PC-3 (cell line): ENCODE measurements at regions not wholly inside any gene's neighbourhood (a gene's known extent, or its start where the extent isn't known, plus 50 kb on each side); places are given as distances from the start of the nearest gene placed in this dataset.

Source experiments
- ATAC-seq: fragments of 200-7000 bp; cut with Tn5 transposase; 2 replicates; pipeline ENCODE4 v1.9.1; 2020; ENCODE audit warnings: mild to moderate bottlenecking, moderate library complexity
- BruUV-seq: library from RNA; stranded (reverse); fragments of 400-500 nt; replicated peaks from 2 replicates; lab custom pipeline; 2021; lab: Mats Ljungman, UMichigan
- CTCF ChIA-PET: fragments of 300-600 bp; sonication (Branson Sonifier 250); formaldehyde crosslinking; loops from one replicate; lab custom pipeline; 2022; ENCODE audit warnings: antibody characterized with exemption; lab: Charles Lee
- POLR2A ChIA-PET: fragments of 300-600 bp; sonication (Branson Sonifier 250); formaldehyde crosslinking; loops from one replicate; lab custom pipeline; 2022; ENCODE audit warnings: antibody characterized with exemption; ENCODE audit not compliant: unreplicated experiment; lab: Charles Lee
- DNase-seq: peaks from one replicate; pipeline ENCODE4 v3.0.0-alpha.2; 2015
- H2AFZ ChIP-seq: fragments of 300-600 bp; sonication (generic); 2 replicates; pipeline ENCODE4 v1.6.0; 2016; ENCODE audit warnings: antibody characterized with exemption, low read length
- H3F3A ChIP-seq: fragments of 300-600 bp; sonication (generic); one replicate; pipeline ENCODE4 v1.6.0; 2017; ENCODE audit warnings: antibody characterized with exemption, low read length, control low read depth, mild to moderate bottlenecking; ENCODE audit not compliant: unreplicated experiment
- H3K27ac ChIP-seq: fragments of 300-600 bp; sonication (generic); 2 replicates; pipeline ENCODE4 v1.5.1; 2016; ENCODE audit warnings: mild to moderate bottlenecking, low read length
- H3K27me3 ChIP-seq: fragments of 300-600 bp; sonication (generic); 2 replicates; pipeline ENCODE4 v1.6.1; 2016; ENCODE audit warnings: low read length, mixed read lengths
- H3K36me3 ChIP-seq: fragments of 300-600 bp; sonication (generic); 2 replicates; pipeline ENCODE4 v1.6.1; 2016; ENCODE audit warnings: low read depth, mixed run types, low read length, mixed read lengths
- H3K4me1 ChIP-seq: fragments of 300-600 bp; sonication (generic); 2 replicates; pipeline ENCODE4 v1.5.1; 2016; ENCODE audit warnings: low read length; ENCODE audit not compliant: insufficient read depth
- H3K4me2 ChIP-seq: fragments of 300-600 bp; sonication (generic); 2 replicates; pipeline ENCODE4 v1.6.0; 2016; ENCODE audit warnings: low read length
- H3K4me3 ChIP-seq: fragments of 300-600 bp; sonication (generic); 2 replicates; pipeline ENCODE4 v1.5.1; 2016; ENCODE audit warnings: mild to moderate bottlenecking, low read length, mixed read lengths
- H3K79me2 ChIP-seq: fragments of 300-600 bp; sonication (generic); 2 replicates; pipeline ENCODE4 v1.6.1; 2017; ENCODE audit warnings: low read length, mixed read lengths
- H3K9ac ChIP-seq: fragments of 300-600 bp; sonication (generic); 2 replicates; pipeline ENCODE4 v1.6.0; 2016; ENCODE audit warnings: mild to moderate bottlenecking, low read length
- H3K9me2 ChIP-seq: fragments of 300-600 bp; sonication (generic); replicated peaks from 2 replicates; pipeline ENCODE4 v1.6.1; 2016; ENCODE audit warnings: mixed run types, low read length, mixed read lengths
- H3K9me3 ChIP-seq: fragments of 300-600 bp; sonication (generic); 2 replicates; pipeline ENCODE4 v1.6.1; 2016; ENCODE audit warnings: low read length, mixed read lengths
- H4K20me1 ChIP-seq: fragments of 300-600 bp; sonication (generic); 2 replicates; pipeline ENCODE4 v1.6.1; 2016; ENCODE audit warnings: low read length, mixed read lengths
- EZH2 ChIP-seq: fragments of 300-600 bp; sonication (generic); IDR thresholded peaks from one replicate; pipeline ENCODE4 v1.6.1; 2017; ENCODE audit warnings: antibody characterized with exemption, mild to moderate bottlenecking, low read length; ENCODE audit not compliant: unreplicated experiment
- EZH2phosphoT487 ChIP-seq: fragments of 300-600 bp; sonication (generic); IDR thresholded peaks from 2 replicates; pipeline ENCODE4 v1.6.1; 2018; ENCODE audit warnings: mild to moderate bottlenecking, antibody characterized with exemption, low read length, borderline replicate concordance
- intact Hi-C: fragments of 100-400 bp; cut with micrococcal nuclease; formaldehyde crosslinking; loops from 2 replicates; pipeline ENCODE4 v1.9.0; 2023
- TF ChIP-seq, protein P1 (sequence below): fragments of 300-600 bp; sonication (generic); conservative IDR thresholded peaks from 2 replicates; pipeline ENCODE4 v1.5.1; 2017; ENCODE audit warnings: antibody characterized with exemption, low read depth, mild to moderate bottlenecking, low read length

DNA sequence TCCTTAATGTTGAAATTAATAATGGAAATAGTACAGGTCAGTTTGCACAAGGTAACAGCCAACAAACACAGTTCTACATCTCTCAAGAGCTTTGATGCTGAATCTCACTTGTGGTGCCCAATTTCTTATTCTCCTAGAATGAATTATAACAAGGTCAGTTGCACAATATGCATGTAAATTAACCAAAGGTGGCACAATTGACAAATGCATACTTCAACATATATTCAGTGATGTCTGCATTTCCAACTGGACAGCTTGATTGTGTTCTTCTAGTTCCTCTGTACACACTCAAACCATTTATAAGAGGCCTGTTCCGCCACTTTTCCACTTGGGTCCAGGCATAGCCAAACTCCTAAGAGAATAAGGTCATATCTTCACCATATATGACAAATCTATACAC lies 210.3 kb upstream of the EPHA5 start:
- POLR2A ChIA-PET, result no interaction called here
- no peaks in the 10 kb centered on the region for H3K36me3 ChIP-seq
- no peaks in the 10 kb centered on the region for H3K27me3 ChIP-seq
- no peaks in the 10 kb centered on the region for H3F3A ChIP-seq
- intact Hi-C loops, result loop anchor here (5.0 kb wide), 2 partner anchors 287 to 807 kb away; no protein-coding TSS in a partner anchor
- no peak overlapping the region for H3K9ac ChIP-seq
- no peaks in the 10 kb centered on the region for H4K20me1 ChIP-seq
- H2AFZ ChIP-seq, result no peak overlapping the region
- CTCF ChIA-PET, result no interaction called here
- H3K4me2 ChIP-seq, result no peak overlapping the region
- TF ChIP-seq EZH2 (no peak), EZH2phosphoT487 (no peak)
- TF ChIP-seq, protein P1, sequence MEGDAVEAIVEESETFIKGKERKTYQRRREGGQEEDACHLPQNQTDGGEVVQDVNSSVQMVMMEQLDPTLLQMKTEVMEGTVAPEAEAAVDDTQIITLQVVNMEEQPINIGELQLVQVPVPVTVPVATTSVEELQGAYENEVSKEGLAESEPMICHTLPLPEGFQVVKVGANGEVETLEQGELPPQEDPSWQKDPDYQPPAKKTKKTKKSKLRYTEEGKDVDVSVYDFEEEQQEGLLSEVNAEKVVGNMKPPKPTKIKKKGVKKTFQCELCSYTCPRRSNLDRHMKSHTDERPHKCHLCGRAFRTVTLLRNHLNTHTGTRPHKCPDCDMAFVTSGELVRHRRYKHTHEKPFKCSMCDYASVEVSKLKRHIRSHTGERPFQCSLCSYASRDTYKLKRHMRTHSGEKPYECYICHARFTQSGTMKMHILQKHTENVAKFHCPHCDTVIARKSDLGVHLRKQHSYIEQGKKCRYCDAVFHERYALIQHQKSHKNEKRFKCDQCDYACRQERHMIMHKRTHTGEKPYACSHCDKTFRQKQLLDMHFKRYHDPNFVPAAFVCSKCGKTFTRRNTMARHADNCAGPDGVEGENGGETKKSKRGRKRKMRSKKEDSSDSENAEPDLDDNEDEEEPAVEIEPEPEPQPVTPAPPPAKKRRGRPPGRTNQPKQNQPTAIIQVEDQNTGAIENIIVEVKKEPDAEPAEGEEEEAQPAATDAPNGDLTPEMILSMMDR, result peak; percentile 50
- H3K4me3 ChIP-seq, result no peak overlapping the region
- H3K27ac ChIP-seq, result no peak overlapping the region
- no peaks in the 10 kb centered on the region for H3K9me3 ChIP-seq
- H3K4me1 ChIP-seq, result no peaks in the 10 kb centered on the region
- DNase-seq, result peak; percentile 48
- no peaks in the 10 kb centered on the region for H3K9me2 ChIP-seq
- peak; percentile 64 for ATAC-seq
- no TSS peak for BruUV-seq
- no peaks in the 10 kb centered on the region for H3K79me2 ChIP-seq

DNA sequence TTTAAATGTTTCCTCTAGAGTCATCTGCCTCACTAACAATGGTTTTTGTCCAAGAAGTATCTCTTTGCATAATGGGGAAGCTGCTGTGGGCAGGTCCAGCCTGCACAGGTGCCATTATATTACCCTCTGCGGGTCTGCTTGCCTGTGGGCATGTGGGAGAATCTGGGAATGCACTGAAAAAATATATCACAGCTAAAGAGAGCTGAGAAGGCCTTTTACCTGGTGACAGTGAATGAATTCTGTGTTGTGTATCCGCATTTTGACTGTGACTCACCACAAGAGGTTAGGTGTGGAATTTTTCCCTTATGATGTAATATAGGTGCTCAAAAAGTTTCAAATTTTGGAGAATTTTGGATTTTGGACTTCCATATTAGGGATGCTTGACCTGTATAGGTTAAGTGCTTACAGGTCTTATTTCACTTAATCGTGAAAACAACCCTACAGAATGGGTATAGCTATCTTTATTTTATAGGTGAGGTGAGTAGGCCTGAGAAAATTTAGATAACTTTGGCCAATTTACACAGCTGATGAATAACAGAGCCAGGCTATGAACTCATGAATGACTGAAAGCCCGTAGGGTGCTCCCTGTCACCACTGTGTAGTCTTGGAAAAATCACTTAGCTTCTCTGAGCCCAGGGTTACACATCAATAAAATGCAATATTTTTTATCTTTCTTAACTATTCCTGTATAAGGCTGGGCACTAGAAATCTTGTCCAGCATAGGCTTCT lies 198.0 kb upstream of the EPHA5 start:
- intact Hi-C loops, result loop anchor here (2.0 to 5.0 kb wide), 3 partner anchors 197 to 456 kb away; partner anchors contain the start of gene EPHA5
- no peaks in the 10 kb centered on the region for H3K79me2 ChIP-seq
- H3K9ac ChIP-seq, result no peak overlapping the region
- H3K4me3 ChIP-seq, result no peak overlapping the region
- H3K9me2 ChIP-seq, result 0 out of 2 replicates have a peak, but pooled peaks cover 6% of the 10 kb centered on the region
- peak overlapping the region; percentile 72 for H3K27ac ChIP-seq
- H3K36me3 ChIP-seq, result no peaks in the 10 kb centered on the region
- H3F3A ChIP-seq, result peaks cover 4% of the 10 kb centered on the region
- peaks cover 17% of the 10 kb centered on the region for H3K4me1 ChIP-seq
- no TSS peak for BruUV-seq
- H3K27me3 ChIP-seq, result no peaks in the 10 kb centered on the region
- no peaks in the 10 kb centered on the region for H3K9me3 ChIP-seq
- POLR2A ChIA-PET, result no interaction called here
- peak; percentile 89 for ATAC-seq
- peak; percentile 90 for DNase-seq
- CTCF ChIA-PET, result interaction anchor here (0.5 to 0.6 kb wide), 2 partner anchors 218 to 337 kb away, joined by 3 read pairs; no protein-coding TSS in a partner anchor
- no peaks in the 10 kb centered on the region for H4K20me1 ChIP-seq
- H3K4me2 ChIP-seq, result peak overlapping the region; percentile 58
- TF ChIP-seq EZH2, result no peak
- TF ChIP-seq, protein P1, result no peak
- TF ChIP-seq EZH2phosphoT487, result no peak
- H2AFZ ChIP-seq, result peak overlapping the region; percentile 2; the same call in 1 of the 2 replicates

DNA sequence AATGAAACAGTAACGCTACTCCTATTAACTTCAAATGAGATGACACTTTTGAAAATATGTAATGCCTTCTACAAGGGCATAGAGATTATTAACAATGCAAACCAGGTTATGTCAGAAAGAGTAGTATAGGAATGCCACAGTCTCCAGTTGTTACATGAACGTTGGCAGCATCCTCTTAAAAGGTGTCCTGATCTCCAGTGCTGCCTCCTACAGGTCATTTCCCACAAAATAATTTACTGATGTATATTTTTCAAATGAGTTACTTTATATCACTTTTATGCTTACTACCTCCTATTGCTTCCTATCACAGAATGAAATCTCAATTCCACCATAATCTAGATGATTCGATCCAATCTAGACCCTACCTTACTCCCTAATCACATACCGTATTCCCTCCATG lies 195.2 kb upstream of the EPHA5 start:
- H3F3A ChIP-seq, result peaks cover 4% of the 10 kb centered on the region
- H4K20me1 ChIP-seq, result no peaks in the 10 kb centered on the region
- H3K9me3 ChIP-seq, result no peaks in the 10 kb centered on the region
- no peaks in the 10 kb centered on the region for H3K27me3 ChIP-seq
- no peak overlapping the region for H3K4me3 ChIP-seq
- TF ChIP-seq, protein P1, result peak; percentile 89
- no peak for TF ChIP-seq EZH2
- DNase-seq, result peak; percentile 77
- peaks cover 17% of the 10 kb centered on the region for H3K4me1 ChIP-seq
- H3K4me2 ChIP-seq, result no peak overlapping the region
- POLR2A ChIA-PET, result no interaction called here
- no peaks in the 10 kb centered on the region for H3K79me2 ChIP-seq
- H3K9me2 ChIP-seq, result 0 out of 2 replicates have a peak, but pooled peaks cover 6% of the 10 kb centered on the region
- CTCF ChIA-PET, result no interaction called here
- BruUV-seq, result no TSS peak
- intact Hi-C loops, result loop anchor here (5.0 kb wide), 2 partner anchors 283 to 453 kb away; no protein-coding TSS in a partner anchor
- ATAC-seq, result no peak
- H3K36me3 ChIP-seq, result no peaks in the 10 kb centered on the region
- no peak overlapping the region for H3K27ac ChIP-seq
- H2AFZ ChIP-seq, result peak overlapping the region; percentile 31; the same call in 1 of the 2 replicates
- H3K9ac ChIP-seq, result no peak overlapping the region
